GM12878 (cell line): ENCODE measurements at regions not wholly inside any gene's neighbourhood (a gene's known extent, or its start where the extent isn't known, plus 50 kb on each side); places are given as distances from the start of the nearest gene placed in this dataset.

Source experiments
- ATF7 ChIP-seq: fragments of 450-650 bp; IDR thresholded peaks from 2 replicates; pipeline ENCODE4 v1.6.1; 2016; ENCODE audit warnings: low read depth, mild to moderate bottlenecking
- E4F1 ChIP-seq: fragments of 450-650 bp; IDR thresholded peaks from 2 replicates; pipeline ENCODE4 v1.6.1; 2018; ENCODE audit warnings: borderline replicate concordance, mild to moderate bottlenecking; ENCODE audit not compliant: partially characterized antibody
- TF ChIP-seq, protein P1 (sequence below): IDR thresholded peaks from 2 replicates; pipeline ENCODE4 v1.6.1; 2012; ENCODE audit warnings: mild to moderate bottlenecking, low read depth, low read length
- TF ChIP-seq, protein P2 (sequence below): fragments of 450-650 bp; IDR thresholded peaks from 2 replicates; pipeline ENCODE4 v1.6.1; 2017; ENCODE audit warnings: mild to moderate bottlenecking, moderate library complexity

- TF ChIP-seq, protein P1, sequence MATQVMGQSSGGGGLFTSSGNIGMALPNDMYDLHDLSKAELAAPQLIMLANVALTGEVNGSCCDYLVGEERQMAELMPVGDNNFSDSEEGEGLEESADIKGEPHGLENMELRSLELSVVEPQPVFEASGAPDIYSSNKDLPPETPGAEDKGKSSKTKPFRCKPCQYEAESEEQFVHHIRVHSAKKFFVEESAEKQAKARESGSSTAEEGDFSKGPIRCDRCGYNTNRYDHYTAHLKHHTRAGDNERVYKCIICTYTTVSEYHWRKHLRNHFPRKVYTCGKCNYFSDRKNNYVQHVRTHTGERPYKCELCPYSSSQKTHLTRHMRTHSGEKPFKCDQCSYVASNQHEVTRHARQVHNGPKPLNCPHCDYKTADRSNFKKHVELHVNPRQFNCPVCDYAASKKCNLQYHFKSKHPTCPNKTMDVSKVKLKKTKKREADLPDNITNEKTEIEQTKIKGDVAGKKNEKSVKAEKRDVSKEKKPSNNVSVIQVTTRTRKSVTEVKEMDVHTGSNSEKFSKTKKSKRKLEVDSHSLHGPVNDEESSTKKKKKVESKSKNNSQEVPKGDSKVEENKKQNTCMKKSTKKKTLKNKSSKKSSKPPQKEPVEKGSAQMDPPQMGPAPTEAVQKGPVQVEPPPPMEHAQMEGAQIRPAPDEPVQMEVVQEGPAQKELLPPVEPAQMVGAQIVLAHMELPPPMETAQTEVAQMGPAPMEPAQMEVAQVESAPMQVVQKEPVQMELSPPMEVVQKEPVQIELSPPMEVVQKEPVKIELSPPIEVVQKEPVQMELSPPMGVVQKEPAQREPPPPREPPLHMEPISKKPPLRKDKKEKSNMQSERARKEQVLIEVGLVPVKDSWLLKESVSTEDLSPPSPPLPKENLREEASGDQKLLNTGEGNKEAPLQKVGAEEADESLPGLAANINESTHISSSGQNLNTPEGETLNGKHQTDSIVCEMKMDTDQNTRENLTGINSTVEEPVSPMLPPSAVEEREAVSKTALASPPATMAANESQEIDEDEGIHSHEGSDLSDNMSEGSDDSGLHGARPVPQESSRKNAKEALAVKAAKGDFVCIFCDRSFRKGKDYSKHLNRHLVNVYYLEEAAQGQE: no peak
- no peak for TF ChIP-seq E4F1
- TF ChIP-seq ATF7: no peak
- TF ChIP-seq, protein P2, sequence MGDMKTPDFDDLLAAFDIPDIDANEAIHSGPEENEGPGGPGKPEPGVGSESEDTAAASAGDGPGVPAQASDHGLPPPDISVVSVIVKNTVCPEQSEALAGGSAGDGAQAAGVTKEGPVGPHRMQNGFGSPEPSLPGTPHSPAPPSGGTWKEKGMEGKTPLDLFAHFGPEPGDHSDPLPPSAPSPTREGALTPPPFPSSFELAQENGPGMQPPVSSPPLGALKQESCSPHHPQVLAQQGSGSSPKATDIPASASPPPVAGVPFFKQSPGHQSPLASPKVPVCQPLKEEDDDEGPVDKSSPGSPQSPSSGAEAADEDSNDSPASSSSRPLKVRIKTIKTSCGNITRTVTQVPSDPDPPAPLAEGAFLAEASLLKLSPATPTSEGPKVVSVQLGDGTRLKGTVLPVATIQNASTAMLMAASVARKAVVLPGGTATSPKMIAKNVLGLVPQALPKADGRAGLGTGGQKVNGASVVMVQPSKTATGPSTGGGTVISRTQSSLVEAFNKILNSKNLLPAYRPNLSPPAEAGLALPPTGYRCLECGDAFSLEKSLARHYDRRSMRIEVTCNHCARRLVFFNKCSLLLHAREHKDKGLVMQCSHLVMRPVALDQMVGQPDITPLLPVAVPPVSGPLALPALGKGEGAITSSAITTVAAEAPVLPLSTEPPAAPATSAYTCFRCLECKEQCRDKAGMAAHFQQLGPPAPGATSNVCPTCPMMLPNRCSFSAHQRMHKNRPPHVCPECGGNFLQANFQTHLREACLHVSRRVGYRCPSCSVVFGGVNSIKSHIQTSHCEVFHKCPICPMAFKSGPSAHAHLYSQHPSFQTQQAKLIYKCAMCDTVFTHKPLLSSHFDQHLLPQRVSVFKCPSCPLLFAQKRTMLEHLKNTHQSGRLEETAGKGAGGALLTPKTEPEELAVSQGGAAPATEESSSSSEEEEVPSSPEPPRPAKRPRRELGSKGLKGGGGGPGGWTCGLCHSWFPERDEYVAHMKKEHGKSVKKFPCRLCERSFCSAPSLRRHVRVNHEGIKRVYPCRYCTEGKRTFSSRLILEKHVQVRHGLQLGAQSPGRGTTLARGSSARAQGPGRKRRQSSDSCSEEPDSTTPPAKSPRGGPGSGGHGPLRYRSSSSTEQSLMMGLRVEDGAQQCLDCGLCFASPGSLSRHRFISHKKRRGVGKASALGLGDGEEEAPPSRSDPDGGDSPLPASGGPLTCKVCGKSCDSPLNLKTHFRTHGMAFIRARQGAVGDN: no peak
These were observed 118.4 kb upstream of the AKIRIN2 start (continued) for GRCh38 chr6:87820343-87820984.
